ENCODE measurements at regions not wholly inside any gene's neighbourhood (a gene's known extent, or its start where the extent isn't known, plus 50 kb on each side); places are given as distances from the start of the nearest gene placed in this dataset.

DNA sequence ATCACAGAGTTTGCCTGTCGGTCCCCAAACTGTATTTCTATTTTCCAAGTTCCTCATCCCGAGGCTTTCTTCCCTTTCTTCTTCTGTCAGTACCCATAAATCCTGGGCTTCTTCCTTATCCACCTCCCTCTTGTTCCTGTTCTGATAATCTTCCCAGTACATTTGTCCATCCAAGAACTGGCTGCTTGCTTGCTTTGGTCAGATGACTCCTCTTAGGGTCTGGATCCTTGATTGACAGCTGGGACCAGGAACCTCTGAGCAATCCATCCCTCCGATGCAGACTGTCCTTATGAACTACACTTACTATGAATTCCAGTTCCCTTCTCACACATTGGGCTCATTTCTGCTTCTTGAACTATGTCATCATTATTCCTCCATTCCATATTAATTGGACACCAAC, 275.3 kb upstream of the CITED2 start:
- TF ChIP-seq EZH2 (IDR thresholded peaks at IDR 0.05), result no peak
- TF ChIP-seq EZH2phosphoT487 (IDR thresholded peaks at IDR 0.05), result no peak
